ENCODE measurements at regions not wholly inside any gene's neighbourhood (a gene's known extent, or its start where the extent isn't known, plus 50 kb on each side); places are given as distances from the start of the nearest gene placed in this dataset.

DNA sequence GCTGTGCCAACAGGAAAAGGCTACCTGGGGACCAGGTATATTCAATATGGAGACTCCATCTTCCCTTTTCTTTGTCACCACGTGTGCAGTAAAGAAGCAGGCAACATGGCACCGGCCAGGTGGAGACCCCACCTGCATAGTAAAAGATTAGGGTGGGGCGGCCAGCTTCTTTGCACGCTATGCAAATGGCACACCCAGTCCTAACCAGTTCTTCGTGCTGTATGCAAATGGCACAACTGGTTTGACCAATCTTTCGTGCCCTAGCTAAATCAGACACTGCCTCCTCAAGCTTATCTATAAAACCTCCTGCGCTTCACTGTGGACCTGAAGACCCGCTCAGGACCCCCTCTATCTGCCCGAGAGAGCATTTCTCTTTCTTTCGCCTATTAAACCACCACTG lies 88.8 kb upstream of the EZR start:
- TF ChIP-seq, protein P1, sequence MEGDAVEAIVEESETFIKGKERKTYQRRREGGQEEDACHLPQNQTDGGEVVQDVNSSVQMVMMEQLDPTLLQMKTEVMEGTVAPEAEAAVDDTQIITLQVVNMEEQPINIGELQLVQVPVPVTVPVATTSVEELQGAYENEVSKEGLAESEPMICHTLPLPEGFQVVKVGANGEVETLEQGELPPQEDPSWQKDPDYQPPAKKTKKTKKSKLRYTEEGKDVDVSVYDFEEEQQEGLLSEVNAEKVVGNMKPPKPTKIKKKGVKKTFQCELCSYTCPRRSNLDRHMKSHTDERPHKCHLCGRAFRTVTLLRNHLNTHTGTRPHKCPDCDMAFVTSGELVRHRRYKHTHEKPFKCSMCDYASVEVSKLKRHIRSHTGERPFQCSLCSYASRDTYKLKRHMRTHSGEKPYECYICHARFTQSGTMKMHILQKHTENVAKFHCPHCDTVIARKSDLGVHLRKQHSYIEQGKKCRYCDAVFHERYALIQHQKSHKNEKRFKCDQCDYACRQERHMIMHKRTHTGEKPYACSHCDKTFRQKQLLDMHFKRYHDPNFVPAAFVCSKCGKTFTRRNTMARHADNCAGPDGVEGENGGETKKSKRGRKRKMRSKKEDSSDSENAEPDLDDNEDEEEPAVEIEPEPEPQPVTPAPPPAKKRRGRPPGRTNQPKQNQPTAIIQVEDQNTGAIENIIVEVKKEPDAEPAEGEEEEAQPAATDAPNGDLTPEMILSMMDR (IDR thresholded peaks at IDR 0.05): no peak
- peaks cover 11% of the 10 kb centered on the region for H3K9me3 ChIP-seq
- H3K4me3 ChIP-seq: no peak overlapping the region
- H3K27ac ChIP-seq: no peak overlapping the region
- no peak for ATAC-seq (ENCODE audit: insufficient number of reproducible peaks, low FRiP score, low read depth)
- no peak for DNase-seq (ENCODE audit: low spot score)
- no peaks in the 10 kb centered on the region for H3K27me3 ChIP-seq (replicated peaks; ENCODE audit: insufficient read depth)
- no peaks in the 10 kb centered on the region for H3K4me1 ChIP-seq (ENCODE audit: control insufficient read depth in 1 of 2, low read depth in 2 of 2)
- no peaks in the 10 kb centered on the region for H3K36me3 ChIP-seq

DNA sequence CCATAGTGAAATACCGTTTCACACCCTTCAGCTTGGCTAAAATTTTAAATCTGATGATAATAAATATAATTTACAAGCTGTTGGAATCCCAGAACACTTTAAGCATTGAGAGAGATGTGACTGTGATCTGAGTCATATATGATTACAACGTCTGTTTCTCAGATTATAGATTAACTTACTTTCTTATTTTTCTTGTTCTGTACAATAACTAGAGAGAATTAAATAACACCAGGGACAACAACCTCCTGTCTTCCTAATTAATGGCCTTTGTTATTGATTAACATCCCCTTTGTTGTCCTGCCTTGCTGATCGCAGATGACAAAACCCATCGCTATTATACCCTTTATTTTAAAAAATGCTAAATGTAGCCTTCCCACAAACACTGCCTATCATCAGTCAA lies 87.8 kb upstream of the EZR start:
- ATAC-seq (ENCODE audit: insufficient number of reproducible peaks, low FRiP score, low read depth): no peak
- Histone ChIP-seq H3K27me3 (replicated peaks; ENCODE audit: insufficient read depth) (no peaks in the 10 kb centered on the region), H3K36me3 (no peaks in the 10 kb centered on the region), H3K4me3 (no peak overlapping the region), H3K27ac (no peak overlapping the region), H3K9me3 (peaks cover 11% of the 10 kb centered on the region), H3K4me1 (ENCODE audit: control insufficient read depth in 1 of 2, low read depth in 2 of 2) (no peaks in the 10 kb centered on the region)
- DNase-seq (ENCODE audit: low spot score): no peak
- TF ChIP-seq, protein P1 (IDR thresholded peaks at IDR 0.05): no peak

GRCh38 chr6:158905277-158905676 lies 86.1 kb upstream of the EZR start:
- Histone ChIP-seq H3K4me1 (ENCODE audit: control insufficient read depth in 1 of 2, low read depth in 2 of 2) (no peaks in the 10 kb centered on the region), H3K27me3 (replicated peaks; ENCODE audit: insufficient read depth) (no peaks in the 10 kb centered on the region), H3K4me3 (no peak overlapping the region), H3K9me3 (peaks cover 11% of the 10 kb centered on the region), H3K36me3 (no peaks in the 10 kb centered on the region), H3K27ac (no peak overlapping the region)
- TF ChIP-seq, protein P1 (IDR thresholded peaks at IDR 0.05): no peak
- no peak for ATAC-seq (ENCODE audit: insufficient number of reproducible peaks, low FRiP score, low read depth)
- DNase-seq (ENCODE audit: low spot score): no peak

DNA sequence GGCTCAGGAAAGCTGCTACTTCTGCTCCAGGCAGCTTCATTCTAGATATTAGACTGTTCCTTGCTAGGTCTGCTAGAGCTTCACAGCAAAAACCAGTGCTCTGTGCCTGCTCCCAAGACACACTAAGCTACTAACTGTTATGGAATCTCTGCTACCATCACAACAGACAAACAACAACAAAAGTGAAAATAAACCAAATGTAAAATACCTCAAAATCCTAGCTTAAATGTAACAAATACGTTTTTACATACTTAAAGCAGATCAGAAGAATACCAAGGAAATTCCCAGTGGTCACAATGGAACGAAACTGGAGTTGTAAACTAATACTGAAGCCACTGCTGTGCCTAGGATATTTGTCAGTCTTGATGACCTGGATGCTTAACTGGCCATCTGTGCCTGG lies 84.6 kb upstream of the EZR start:
- H3K4me3 ChIP-seq: no peak overlapping the region
- no peak for DNase-seq (ENCODE audit: low spot score)
- H3K27ac ChIP-seq: no peak overlapping the region
- TF ChIP-seq, protein P1 (IDR thresholded peaks at IDR 0.05): no peak
- H3K36me3 ChIP-seq: no peaks in the 10 kb centered on the region
- ATAC-seq (ENCODE audit: insufficient number of reproducible peaks, low FRiP score, low read depth): no peak
- no peaks in the 10 kb centered on the region for H3K4me1 ChIP-seq (ENCODE audit: control insufficient read depth in 1 of 2, low read depth in 2 of 2)
- peaks cover 11% of the 10 kb centered on the region for H3K9me3 ChIP-seq
- H3K27me3 ChIP-seq (replicated peaks; ENCODE audit: insufficient read depth): no peaks in the 10 kb centered on the region

DNA sequence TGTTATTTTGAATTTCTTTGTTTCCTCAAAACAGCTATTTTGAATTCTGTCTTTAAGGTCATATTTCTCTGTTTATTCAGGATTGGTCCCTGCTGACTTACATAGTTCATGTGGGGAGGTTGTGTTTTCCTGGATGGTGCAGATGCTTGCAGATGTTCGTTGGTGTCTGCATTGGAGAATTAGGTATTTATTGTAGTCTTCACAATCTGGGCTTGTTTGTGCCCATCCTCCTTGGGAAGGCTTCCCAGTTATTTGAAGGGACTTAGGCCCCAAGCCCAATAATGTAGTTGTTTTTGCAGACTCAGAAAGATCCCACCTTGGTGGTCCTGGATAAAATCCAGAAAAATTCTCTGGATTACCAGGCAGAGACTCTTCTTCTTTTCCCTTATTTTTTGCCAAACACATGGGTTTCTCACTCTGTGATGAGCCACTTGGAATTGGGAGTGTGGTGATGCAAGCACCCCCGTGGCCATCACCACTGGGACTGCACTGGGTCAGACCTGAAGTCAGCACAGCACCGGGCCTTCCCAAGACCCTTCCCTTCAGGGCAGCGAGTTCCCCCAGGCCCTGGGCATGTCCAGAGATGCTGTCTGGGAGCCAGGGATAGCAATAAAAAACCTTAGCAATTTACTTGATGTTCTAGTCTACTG lies 81.6 kb upstream of the EZR start:
- Histone ChIP-seq H3K36me3 (no peaks in the 10 kb centered on the region), H3K4me3 (no peak overlapping the region), H3K9me3 (peaks cover 11% of the 10 kb centered on the region), H3K4me1 (ENCODE audit: control insufficient read depth in 1 of 2, low read depth in 2 of 2) (no peaks in the 10 kb centered on the region), H3K27me3 (replicated peaks; ENCODE audit: insufficient read depth) (no peaks in the 10 kb centered on the region), H3K27ac (no peak overlapping the region)
- ATAC-seq (ENCODE audit: insufficient number of reproducible peaks, low FRiP score, low read depth) (no peak), DNase-seq (ENCODE audit: low spot score) (no peak)
- TF ChIP-seq, protein P1 (IDR thresholded peaks at IDR 0.05): no peak
